Activated CD8-positive, alpha-beta memory T cell treated with anti-CD3 and anti-CD28 coated beads, Interleukin-2, amount 50 U/mL, for 4 hours (primary cell): ENCODE measurements at regions not wholly inside any gene's neighbourhood (a gene's known extent, or its start where the extent isn't known, plus 50 kb on each side); places are given as distances from the start of the nearest gene placed in this dataset.
"Not testable (repeated sequence)": the region's sequence is repeated elsewhere in the genome, so short reads cannot be mapped to it uniquely, and the experiment has no call there.

Experiments
- DNase-seq: peaks from one replicate; pipeline ENCODE4 v3.0.0-alpha.2; 2020

- DNase-seq = no peak
These were observed 202.1 kb downstream of the HNRNPD start for GRCh38 chr4:82171531-82172155.

- DNase-seq = no peak
These were observed 224.0 kb downstream of the HNRNPD start for GRCh38 chr4:82149750-82150149.

- DNase-seq = no peak
These were observed 227.9 kb downstream of the HNRNPD start for GRCh38 chr4:82145850-82146249.

- DNase-seq = no peak
These were observed 233.4 kb downstream of the HNRNPD start for GRCh38 chr4:82140422-82140821.

GRCh38 chr4:82139287-82139686, 234.5 kb downstream of the HNRNPD start:
- DNase-seq = no peak

- no peak for DNase-seq
These were observed 235.4 kb downstream of the HNRNPD start for GRCh38 chr4:82138374-82138773.

GRCh38 chr4:82136161-82136801, 237.5 kb downstream of the HNRNPD start:
- DNase-seq = no peak

- no peak for DNase-seq
These were observed 245.4 kb downstream of the HNRNPD start for GRCh38 chr4:82128355-82128754.

- no peak for DNase-seq
These were observed 247.2 kb downstream of the HNRNPD start for GRCh38 chr4:82126512-82127040.

- DNase-seq = no peak
These were observed 247.9 kb downstream of the HNRNPD start for GRCh38 chr4:82125787-82126297.

- DNase-seq = no peak
These were observed 248.6 kb downstream of the HNRNPD start for GRCh38 chr4:82124932-82125786.

- no peak for DNase-seq
These were observed 249.4 kb downstream of the HNRNPD start for GRCh38 chr4:82124365-82124764.

- DNase-seq = no peak
These were observed 249.9 kb downstream of the HNRNPD start for GRCh38 chr4:82123934-82124333.

GRCh38 chr4:82115183-82115582, 258.6 kb downstream of the HNRNPD start:
- not testable (repeated sequence) for DNase-seq

GRCh38 chr4:82108506-82108905, 265.3 kb downstream of the HNRNPD start:
- DNase-seq = no peak

- DNase-seq = no peak
These were observed 269.2 kb downstream of the HNRNPD start for GRCh38 chr4:82104578-82104977.

- DNase-seq = no peak
These were observed 273.7 kb downstream of the HNRNPD start for GRCh38 chr4:82099928-82100579.

GRCh38 chr4:82097504-82097903, 276.3 kb downstream of the HNRNPD start:
- no peak for DNase-seq

- no peak for DNase-seq
These were observed 283.1 kb downstream of the HNRNPD start for GRCh38 chr4:82090717-82091116.

GRCh38 chr4:82084747-82085146, 289.0 kb downstream of the HNRNPD start:
- DNase-seq = no peak

- DNase-seq = not testable (repeated sequence)
These were observed 296.3 kb downstream of the HNRNPD start for GRCh38 chr4:82077471-82077995.

GRCh38 chr4:82076809-82077208, 297.0 kb downstream of the HNRNPD start:
- no peak for DNase-seq

GRCh38 chr4:82076359-82076758, 297.4 kb downstream of the HNRNPD start:
- DNase-seq = no peak
